Endodermal cell (in vitro differentiated cells): ENCODE measurements at regions not wholly inside any gene's neighbourhood (a gene's known extent, or its start where the extent isn't known, plus 50 kb on each side); places are given as distances from the start of the nearest gene placed in this dataset.

Experiments used
- DNase-seq: peaks from one replicate; pipeline ENCODE4 v3.0.0-alpha.2; 2017
- H3K27ac ChIP-seq: 2 replicates; pipeline ENCODE4 v1.5.1; 2013; ENCODE audit warnings: mild to moderate bottlenecking, low read depth, low read length, moderate library complexity
- H3K27me3 ChIP-seq: 2 replicates; pipeline ENCODE4 v1.6.1; 2013; ENCODE audit warnings: mild to moderate bottlenecking, low read length, moderate library complexity; ENCODE audit not compliant: insufficient read depth, control insufficient read depth, poor library complexity, severe bottlenecking
- H3K36me3 ChIP-seq: 2 replicates; pipeline ENCODE4 v1.7.0; 2013; ENCODE audit warnings: mild to moderate bottlenecking, low read length, moderate library complexity; ENCODE audit not compliant: control insufficient read depth, insufficient read depth
- H3K4me1 ChIP-seq: one replicate; pipeline ENCODE4 v1.7.0; 2013; ENCODE audit warnings: low read length; ENCODE audit not compliant: control insufficient read depth, insufficient read depth
- H3K4me3 ChIP-seq: 2 replicates; pipeline ENCODE4 v1.5.1; 2013; ENCODE audit warnings: mild to moderate bottlenecking, low read length, moderate library complexity
- H3K9ac ChIP-seq: 2 replicates; pipeline ENCODE4 v1.6.1; 2013; ENCODE audit warnings: mild to moderate bottlenecking, low read length, moderate library complexity; ENCODE audit not compliant: poor library complexity, severe bottlenecking; ENCODE audit errors: extremely low read depth
- H3K9me3 ChIP-seq: 2 replicates; pipeline ENCODE4 v1.6.1; 2013; ENCODE audit warnings: mild to moderate bottlenecking, low read length, moderate library complexity; ENCODE audit not compliant: control insufficient read depth
- H3K27ac Mint-ChIP-seq: 2 replicates; pipeline ENCODE4 v1.8.0; 2020; ENCODE audit warnings: mixed read lengths
- H3K27me3 Mint-ChIP-seq: 2 replicates; pipeline ENCODE4 v1.8.0; 2021; ENCODE audit warnings: mild to moderate bottlenecking, mixed read lengths; ENCODE audit not compliant: insufficient read depth
- H3K36me3 Mint-ChIP-seq: 2 replicates; pipeline ENCODE4 v1.8.0; 2020; ENCODE audit warnings: low read depth, mixed read lengths
- H3K4me1 Mint-ChIP-seq: 2 replicates; pipeline ENCODE4 v1.8.0; 2020; ENCODE audit warnings: mixed read lengths
- H3K4me3 Mint-ChIP-seq: 2 replicates; pipeline ENCODE4 v1.8.0; 2020; ENCODE audit warnings: mild to moderate bottlenecking, moderate library complexity, mixed read lengths
- H3K9me3 Mint-ChIP-seq: 2 replicates; pipeline ENCODE4 v1.8.0; 2020; ENCODE audit warnings: mild to moderate bottlenecking, mixed read lengths
- CTCF ChIP-seq: fragments of 200-600 bp; sonication (generic); conservative IDR thresholded peaks from 2 replicates; pipeline ENCODE4 v1.5.0; 2021; ENCODE audit warnings: antibody characterized with exemption, mild to moderate bottlenecking
- WGBS, 2 experiments: methylation state at CpG; one replicate each; pipeline versions ENCODE4 v1.1.5 to v1.1.7; 2013; ENCODE audit warnings: missing lambda C conversion rate in 2 of 2, mixed read lengths in 1 of 2; ENCODE audit not compliant: insufficient coverage in 1 of 2, insufficient read length in 1 of 2; 5-methylcytosine and 5-hydroxymethylcytosine counted together

DNA sequence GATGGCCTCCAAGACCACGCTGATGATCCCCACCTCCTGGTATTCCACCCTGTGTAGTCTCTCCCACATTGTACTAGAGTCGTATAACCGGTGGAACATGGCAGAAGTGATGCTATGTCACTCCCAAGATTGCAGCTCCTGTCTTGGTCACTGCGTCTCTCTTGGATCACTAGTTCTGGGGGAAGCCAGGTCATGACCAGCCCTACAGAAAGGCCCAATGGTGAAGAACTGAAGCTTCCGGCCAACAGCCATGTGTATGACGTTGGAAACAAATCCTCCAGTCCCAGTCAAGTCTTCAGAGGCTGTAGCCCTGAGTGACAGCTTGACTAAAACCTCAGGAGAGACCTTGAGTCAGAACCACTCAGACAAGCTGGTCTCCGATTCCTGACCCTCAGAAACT lies 61.9 kb upstream of the FNDC3B start:
- Histone ChIP-seq H3K4me3 (no peak overlapping the region), H3K4me1 (peaks cover 12% of the 10 kb centered on the region), H3K27ac (no peak overlapping the region), H3K27me3 (no peaks in the 10 kb centered on the region), H3K9me3 (no peaks in the 10 kb centered on the region), H3K9ac (no peak overlapping the region), H3K36me3 (no peaks in the 10 kb centered on the region)
- no peak overlapping the region for H3K27ac Mint-ChIP-seq
- peaks cover 10% of the 10 kb centered on the region for H3K4me1 Mint-ChIP-seq
- H3K27me3 Mint-ChIP-seq = peaks cover 2% of the 10 kb centered on the region
- H3K9me3 Mint-ChIP-seq = no peaks in the 10 kb centered on the region
- H3K36me3 Mint-ChIP-seq = no peaks in the 10 kb centered on the region
- TF ChIP-seq CTCF = no peak
- no peak overlapping the region for H3K4me3 Mint-ChIP-seq
- DNase-seq = no peak
- 93 to 97% methylated on average over 6 to 7 of the region's 7 CpGs for WGBS, 2 experiments

DNA sequence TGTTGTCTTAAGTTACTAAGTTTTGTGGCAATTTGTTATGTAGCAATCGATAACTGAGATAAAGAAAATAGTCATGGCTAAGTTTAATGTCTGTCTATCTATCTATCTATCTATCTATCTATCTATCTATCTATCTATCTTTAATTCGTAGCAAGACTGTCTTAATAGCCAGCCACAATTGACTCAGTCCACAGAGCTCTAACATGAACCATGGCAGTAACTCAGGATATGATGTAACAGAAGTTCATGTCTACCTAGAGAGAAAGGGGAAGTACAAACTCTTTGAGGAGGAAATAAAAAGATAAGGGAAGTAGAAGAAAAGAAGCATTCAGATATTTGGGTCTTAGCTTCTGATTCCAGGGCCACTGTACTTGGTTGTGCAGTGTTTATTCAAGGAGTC lies 61.5 kb upstream of the FNDC3B start:
- Histone ChIP-seq H3K9ac (no peak overlapping the region), H3K36me3 (no peaks in the 10 kb centered on the region), H3K27ac (no peak overlapping the region), H3K9me3 (no peaks in the 10 kb centered on the region), H3K4me3 (no peak overlapping the region), H3K27me3 (no peaks in the 10 kb centered on the region), H3K4me1 (peaks cover 12% of the 10 kb centered on the region)
- no peak overlapping the region for H3K4me3 Mint-ChIP-seq
- no peak for TF ChIP-seq CTCF
- H3K9me3 Mint-ChIP-seq = no peaks in the 10 kb centered on the region
- H3K27me3 Mint-ChIP-seq = peaks cover 2% of the 10 kb centered on the region
- H3K27ac Mint-ChIP-seq = no peak overlapping the region
- DNase-seq = no peak
- WGBS, 2 experiments = 96% methylated on average over 2 of the region's 2 CpGs; no CpG with 5 or more reads in 1 of the 2 experiments
- H3K4me1 Mint-ChIP-seq = peaks cover 10% of the 10 kb centered on the region
- no peaks in the 10 kb centered on the region for H3K36me3 Mint-ChIP-seq

- H3K27me3 Mint-ChIP-seq = peaks cover 2% of the 10 kb centered on the region
- no peak overlapping the region for H3K4me3 Mint-ChIP-seq
- H3K36me3 ChIP-seq = no peaks in the 10 kb centered on the region
- H3K27ac Mint-ChIP-seq = no peak overlapping the region
- H3K27ac ChIP-seq = no peak overlapping the region
- H3K4me1 ChIP-seq = peaks cover 12% of the 10 kb centered on the region
- H3K9me3 Mint-ChIP-seq = no peaks in the 10 kb centered on the region
- no peak overlapping the region for H3K9ac ChIP-seq
- DNase-seq = no peak
- no peak overlapping the region for H3K4me3 ChIP-seq
- no peaks in the 10 kb centered on the region for H3K9me3 ChIP-seq
- H3K27me3 ChIP-seq = no peaks in the 10 kb centered on the region
- TF ChIP-seq CTCF = no peak
- 91 to 100% methylated on average over 4 to 5 of the region's 5 CpGs for WGBS, 2 experiments
- H3K36me3 Mint-ChIP-seq = no peaks in the 10 kb centered on the region
- H3K4me1 Mint-ChIP-seq = peaks cover 10% of the 10 kb centered on the region
Measured at GRCh38 chr3:171978390-171978789, 61.0 kb upstream of the FNDC3B start.
